ENCODE measurements at regions not wholly inside any gene's neighbourhood (a gene's known extent, or its start where the extent isn't known, plus 50 kb on each side); places are given as distances from the start of the nearest gene placed in this dataset.

DNA sequence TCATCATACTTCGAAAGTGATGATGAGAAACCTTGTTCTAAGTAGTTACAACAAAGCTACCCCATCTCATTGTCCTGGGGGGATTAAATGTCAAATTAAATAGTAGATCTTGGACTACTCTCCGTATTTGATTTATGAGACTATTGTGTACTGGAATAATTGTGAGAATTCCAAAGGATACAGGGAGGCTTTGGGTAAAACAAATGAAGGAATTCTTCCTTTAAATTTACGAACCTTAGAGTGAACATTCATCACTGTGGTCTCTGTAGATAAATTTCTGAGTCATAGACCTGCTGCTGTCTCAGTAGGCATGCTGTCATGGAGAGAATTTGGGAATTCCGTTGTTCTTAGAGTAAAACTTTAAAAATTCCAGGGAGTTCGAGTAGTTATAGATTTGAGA lies 836.2 kb downstream of the DNAH5 start:
- TF ChIP-seq, protein P1, sequence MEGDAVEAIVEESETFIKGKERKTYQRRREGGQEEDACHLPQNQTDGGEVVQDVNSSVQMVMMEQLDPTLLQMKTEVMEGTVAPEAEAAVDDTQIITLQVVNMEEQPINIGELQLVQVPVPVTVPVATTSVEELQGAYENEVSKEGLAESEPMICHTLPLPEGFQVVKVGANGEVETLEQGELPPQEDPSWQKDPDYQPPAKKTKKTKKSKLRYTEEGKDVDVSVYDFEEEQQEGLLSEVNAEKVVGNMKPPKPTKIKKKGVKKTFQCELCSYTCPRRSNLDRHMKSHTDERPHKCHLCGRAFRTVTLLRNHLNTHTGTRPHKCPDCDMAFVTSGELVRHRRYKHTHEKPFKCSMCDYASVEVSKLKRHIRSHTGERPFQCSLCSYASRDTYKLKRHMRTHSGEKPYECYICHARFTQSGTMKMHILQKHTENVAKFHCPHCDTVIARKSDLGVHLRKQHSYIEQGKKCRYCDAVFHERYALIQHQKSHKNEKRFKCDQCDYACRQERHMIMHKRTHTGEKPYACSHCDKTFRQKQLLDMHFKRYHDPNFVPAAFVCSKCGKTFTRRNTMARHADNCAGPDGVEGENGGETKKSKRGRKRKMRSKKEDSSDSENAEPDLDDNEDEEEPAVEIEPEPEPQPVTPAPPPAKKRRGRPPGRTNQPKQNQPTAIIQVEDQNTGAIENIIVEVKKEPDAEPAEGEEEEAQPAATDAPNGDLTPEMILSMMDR (IDR thresholded peaks at IDR 0.05; ENCODE audit: low read depth, low read length): no peak
- TF ChIP-seq, protein P2, sequence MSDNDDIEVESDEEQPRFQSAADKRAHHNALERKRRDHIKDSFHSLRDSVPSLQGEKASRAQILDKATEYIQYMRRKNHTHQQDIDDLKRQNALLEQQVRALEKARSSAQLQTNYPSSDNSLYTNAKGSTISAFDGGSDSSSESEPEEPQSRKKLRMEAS (IDR thresholded peaks at IDR 0.05; ENCODE audit: low read depth, low read length): no peak
- no peak for TF ChIP-seq POLR2A (IDR thresholded peaks at IDR 0.05; ENCODE audit: extremely low read depth, insufficient read length)
- TF ChIP-seq MYC (IDR thresholded peaks at IDR 0.05; ENCODE audit: low read depth, low read length): no peak
